ENCODE measurements at regions not wholly inside any gene's neighbourhood (a gene's known extent, or its start where the extent isn't known, plus 50 kb on each side); places are given as distances from the start of the nearest gene placed in this dataset.

- no peak for TF ChIP-seq EZH2 (IDR thresholded peaks at IDR 0.05; ENCODE audit: low read length, unreplicated experiment)
- no peak for TF ChIP-seq CTCF (conservative IDR thresholded peaks at IDR 0.05; ENCODE audit: low read depth, low read length)
- TF ChIP-seq EZH2phosphoT487 (IDR thresholded peaks at IDR 0.05; ENCODE audit: borderline replicate concordance, low read length) = no peak
These were observed 800.5 kb upstream of the KLHL1 start for GRCh38 chr13:70908795-70909194.
